NCI-H146 treated with DMSO at 0.1 percent for 48 hours (cell line): ENCODE measurements at regions not wholly inside any gene's neighbourhood (a gene's known extent, or its start where the extent isn't known, plus 50 kb on each side); places are given as distances from the start of the nearest gene placed in this dataset.

Experiments
- DNase-seq: peaks from one replicate; lab custom pipeline; 2025; ENCODE audit not compliant: unreplicated experiment; lab: John Stamatoyannopoulos, UW

DNA sequence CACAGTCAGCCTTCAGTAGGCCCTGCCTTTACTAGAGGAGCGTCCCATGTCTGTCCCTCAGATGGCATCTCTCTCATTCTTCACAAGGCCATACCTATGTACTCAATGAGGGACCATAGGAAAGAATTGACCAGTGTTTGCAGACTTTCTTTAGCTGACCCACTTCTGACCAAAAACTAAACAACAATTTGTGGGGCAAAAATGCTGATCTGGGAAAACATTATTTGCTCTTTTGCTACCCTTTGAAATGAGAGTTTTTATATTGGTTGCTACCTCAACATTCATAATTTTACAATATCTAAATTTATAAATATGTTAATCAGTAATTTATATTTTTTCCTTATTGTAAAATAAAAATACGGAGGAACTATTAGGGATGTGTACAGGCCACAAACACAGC lies 539.4 kb upstream of the GJE1 start:
- DNase-seq, result no peak

DNA sequence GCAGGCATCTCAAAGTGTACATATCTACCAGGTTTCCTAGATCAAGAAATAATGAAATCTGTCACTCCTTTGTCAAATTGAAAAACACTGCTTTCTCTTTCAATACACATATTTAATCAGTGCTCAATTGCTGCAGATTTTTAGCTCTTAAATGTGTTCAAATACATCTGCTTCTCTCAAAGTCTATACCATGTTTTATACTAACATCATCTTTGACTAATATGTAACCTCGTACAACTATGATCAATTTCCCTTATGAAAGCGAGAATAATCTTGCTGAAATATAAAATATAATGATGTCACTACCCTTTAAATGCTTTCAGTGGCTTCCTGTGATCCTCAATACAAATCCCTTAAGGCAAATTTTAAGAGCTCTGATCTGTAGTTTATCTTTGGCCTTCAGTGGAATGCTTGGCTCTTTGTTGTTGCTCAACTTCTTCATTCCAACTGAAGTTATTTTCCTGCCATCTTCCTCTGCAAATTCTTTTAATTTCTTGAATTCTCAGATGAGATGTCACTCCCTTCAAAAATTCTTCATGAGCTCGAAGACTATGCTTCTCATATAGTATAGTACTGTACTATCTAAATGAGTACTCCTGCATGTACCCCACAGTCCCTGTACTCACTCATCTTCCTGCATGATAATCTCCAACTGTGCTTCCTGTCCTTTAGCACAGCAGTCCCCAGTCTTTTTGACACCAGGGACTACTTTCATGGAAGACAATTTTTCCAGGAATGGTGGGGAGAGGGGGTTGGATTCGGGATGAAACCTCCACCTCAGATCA lies 545.1 kb upstream of the GJE1 start:
- no peak for DNase-seq

- no peak for DNase-seq
Observed at GRCh38 chr6:141580988-141581552, 551.7 kb upstream of the GJE1 start.

GRCh38 chr6:141580131-141580530 lies 552.6 kb upstream of the GJE1 start:
- no peak for DNase-seq

DNA sequence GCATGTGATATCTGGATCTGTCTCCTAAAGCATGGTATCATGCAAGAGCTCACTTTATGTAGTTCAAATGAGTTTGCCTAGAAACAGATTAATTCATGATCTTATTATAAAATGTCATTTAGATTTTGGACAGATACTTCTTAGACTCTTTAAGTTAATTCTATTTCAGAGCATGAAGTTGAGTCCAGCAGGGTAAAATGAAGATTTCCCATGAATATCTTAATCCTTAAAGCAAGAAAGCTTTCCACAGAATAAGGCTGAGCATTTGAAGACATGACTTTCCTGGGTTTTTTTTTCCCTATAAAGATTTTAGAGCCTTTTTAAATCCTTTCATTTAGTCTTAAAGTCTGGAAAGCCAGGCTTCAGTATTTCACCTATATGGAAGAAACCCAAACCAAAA lies 556.0 kb upstream of the GJE1 start:
- no peak for DNase-seq

- peak; percentile 92 for DNase-seq
Observed at GRCh38 chr6:141562851-141563763, 569.6 kb upstream of the GJE1 start.

DNA sequence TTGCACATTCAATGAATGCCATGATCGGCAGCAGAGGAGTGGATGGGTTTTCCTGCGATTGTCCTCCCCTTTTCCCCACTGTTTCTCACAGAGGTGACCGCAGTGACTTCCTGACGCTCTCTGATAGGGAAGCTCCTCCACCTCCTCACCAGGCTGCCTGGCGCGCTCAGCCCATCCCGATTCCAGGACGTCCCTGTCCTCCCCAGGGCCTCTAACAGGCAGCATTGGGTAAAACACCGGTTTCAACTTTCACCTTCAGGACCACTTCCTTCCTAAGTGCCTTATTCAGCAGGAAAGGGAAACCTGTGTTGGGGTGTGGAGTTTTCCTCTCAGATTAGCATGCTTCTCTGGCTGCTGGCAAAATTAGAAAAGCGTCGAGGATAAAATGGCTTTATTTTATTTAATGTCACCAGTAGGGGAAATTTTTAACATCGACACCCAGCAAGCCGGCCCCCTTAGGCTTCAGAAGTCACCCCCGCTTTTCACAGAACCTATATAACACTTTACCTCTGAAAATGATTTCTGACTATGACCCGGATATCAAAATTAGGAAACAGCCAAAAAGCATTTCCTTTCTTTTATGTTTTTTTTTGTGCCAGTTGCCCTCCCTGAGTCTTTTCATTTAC lies 570.4 kb upstream of the GJE1 start:
- peak; percentile 82 for DNase-seq

- peak; percentile 95 for DNase-seq
Observed at GRCh38 chr6:141561154-141561553, 571.6 kb upstream of the GJE1 start.

DNA sequence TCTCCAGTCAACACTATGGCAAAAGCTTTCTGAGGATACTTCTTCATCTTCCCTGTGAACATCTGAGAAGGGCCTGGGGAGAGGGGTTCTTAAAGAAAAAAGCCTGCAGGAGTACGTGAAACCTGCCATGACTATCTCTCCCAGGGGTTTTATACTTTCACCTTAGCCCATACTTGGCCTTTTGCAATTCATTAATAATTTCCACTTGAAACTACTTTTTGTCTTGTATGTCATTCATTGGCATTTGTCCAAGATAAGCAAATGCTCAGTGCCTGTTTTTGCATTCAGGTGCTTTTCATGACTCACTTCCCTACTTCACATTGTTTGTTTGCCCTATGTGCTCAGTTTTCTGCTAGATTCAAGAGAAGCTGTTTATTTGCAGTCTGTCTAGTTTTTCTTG lies 580.3 kb upstream of the GJE1 start:
- peak; percentile 96 for DNase-seq

DNA sequence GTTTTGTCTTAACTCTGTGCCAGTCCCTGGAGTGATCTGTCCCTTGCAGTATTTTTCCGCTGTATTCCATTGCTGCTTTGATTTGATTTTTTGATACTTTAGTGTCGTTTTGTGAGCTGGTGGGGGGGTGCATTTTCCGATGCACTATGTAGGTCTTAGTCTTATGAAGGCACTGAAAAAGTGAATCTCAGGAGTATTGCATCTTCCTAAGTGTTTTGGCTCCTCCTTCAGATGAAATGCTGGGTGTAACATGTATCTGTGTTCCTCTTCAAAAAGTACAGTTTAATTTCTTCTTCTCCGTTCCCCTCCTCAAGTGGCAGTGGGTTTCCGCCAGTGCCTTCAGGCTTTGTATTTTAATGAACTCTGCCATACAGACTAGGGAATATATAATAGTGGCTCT lies 580.7 kb upstream of the GJE1 start:
- no peak for DNase-seq

GRCh38 chr6:141551318-141551717 lies 581.4 kb upstream of the GJE1 start:
- DNase-seq, result no peak

GRCh38 chr6:141550471-141550870 lies 582.3 kb upstream of the GJE1 start:
- DNase-seq, result no peak

DNA sequence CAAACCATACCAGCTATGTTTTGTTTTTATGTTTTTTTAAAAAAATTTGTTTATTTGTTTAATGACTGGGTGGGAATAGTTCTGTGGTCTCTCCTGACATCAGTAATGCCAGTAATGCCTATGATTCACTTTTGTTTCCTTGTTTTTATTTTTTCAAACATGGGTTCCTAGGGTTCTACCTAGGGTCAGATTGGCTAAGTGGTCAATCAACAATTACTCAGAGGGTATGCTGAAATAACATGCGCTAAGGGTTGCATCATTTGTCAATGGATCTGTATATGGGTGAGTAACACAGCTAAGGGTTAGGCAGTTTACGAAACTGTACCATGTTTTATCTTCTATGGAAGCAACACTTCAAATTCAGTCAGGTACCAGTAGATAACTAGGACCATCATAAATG lies 583.8 kb upstream of the GJE1 start:
- DNase-seq, result no peak

DNA sequence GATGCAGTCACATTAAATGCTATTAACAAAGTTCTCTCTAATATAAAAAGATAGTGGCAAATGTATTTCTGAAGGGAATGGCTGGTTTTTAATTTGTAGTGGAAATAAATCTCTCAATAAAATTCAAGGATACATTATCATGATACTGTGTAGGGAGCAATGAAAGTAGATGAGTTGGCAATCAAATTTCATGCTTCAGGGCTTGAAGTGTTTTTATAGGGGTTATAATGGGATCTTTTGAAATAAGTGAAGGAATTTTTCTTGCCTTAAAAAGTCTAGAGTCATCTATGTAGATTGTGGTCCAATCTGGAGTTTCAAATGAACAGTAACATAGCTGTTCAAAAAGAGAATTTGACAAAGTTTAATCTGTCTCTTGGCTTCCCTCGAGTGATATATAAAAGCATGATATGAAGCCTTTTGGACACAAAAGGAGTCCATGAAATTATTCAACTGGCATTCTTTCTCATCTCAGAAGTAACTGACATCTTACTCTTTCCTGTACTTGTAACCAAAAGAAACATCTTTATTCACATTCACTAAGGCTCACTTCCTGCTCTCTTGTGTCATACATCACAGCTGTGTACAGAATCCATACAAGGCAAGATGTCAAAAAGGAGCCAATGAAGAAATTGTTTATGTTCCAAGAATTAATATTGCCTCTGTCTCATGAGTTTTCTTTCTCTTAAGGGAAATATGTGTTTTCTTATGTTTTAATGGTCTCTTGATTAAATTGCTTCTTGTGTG lies 591.0 kb upstream of the GJE1 start:
- no peak for DNase-seq

DNA sequence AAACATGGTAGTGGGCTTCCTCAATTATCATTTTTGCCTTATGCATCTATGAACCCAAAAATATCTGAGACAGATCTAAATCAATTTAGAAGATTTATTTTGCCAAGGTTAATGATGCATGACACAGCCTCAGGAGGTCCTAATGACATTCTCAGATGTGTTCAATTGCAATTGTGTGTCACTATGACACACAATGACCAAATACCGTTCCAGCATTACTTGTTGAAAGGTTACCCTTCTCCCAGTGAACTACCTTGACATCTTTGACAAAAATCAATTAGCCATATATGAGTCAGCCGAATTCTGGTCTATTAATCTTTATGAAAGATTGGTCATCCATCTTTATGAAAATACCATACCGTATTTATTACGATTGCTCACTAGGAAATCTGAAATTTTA lies 592.5 kb upstream of the GJE1 start:
- DNase-seq, result peak; percentile 56

GRCh38 chr6:141539617-141540016 lies 593.1 kb upstream of the GJE1 start:
- no peak for DNase-seq

DNA sequence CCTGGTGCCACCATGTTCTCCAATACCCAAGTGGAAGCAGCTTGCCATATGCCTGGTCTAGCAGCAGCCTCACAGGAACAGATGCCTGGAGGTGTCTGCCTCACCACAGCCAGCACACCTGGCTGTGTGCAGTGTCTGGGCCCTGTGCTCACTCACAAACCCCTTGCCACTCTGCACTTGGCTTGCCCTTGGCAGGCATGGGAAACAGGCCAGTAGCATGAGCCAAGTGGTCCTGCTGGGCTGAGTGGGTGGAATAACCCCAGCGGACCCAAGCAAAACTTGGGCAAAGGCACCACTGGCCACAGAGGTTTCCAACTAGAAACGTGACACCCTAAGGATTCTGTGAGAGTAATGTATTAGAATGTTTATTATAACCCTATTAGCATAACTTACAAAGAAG lies 600.5 kb upstream of the GJE1 start:
- DNase-seq, result no peak

GRCh38 chr6:141531040-141531439 lies 601.7 kb upstream of the GJE1 start:
- DNase-seq, result no peak

DNA sequence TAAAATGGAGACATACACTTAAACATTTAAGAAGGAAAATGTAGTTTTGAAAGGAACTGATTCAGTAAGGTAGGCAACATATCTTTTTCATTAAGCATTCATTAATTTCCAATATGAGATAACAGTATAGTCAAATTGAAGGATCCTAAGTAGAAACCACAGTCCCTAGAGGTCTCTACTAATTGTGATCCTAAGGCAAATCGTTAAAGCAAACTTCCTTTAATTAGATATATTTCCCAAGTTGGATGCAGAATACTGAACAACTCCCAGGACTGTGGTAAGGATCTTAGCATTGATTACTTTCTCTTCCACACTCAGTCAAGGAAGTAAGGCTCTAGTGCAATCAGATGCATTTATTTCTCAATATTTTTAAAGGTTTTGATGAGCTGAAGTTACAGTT lies 604.1 kb upstream of the GJE1 start:
- no peak for DNase-seq

GRCh38 chr6:141526985-141527384 lies 605.7 kb upstream of the GJE1 start:
- DNase-seq, result no peak

DNA sequence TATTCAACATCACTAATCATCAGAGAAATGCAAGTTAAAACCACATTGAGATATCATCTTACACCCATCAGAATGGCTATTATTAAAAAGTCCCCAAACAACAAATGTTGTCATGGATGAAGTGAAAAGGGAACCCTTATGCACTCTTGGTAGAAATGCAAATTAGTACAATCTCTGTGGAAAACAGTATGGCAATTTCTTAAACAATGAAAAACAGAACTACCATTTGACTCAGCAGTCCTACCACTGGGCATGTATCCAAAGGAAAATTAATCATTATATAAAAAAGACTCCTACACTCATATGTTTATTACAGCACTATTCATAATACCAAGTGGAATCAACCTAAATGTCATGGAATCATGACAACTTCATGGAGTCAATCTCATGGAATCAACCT lies 611.3 kb upstream of the GJE1 start:
- no peak for DNase-seq
